Ishikawa (cell line): ENCODE measurements at regions not wholly inside any gene's neighbourhood (a gene's known extent, or its start where the extent isn't known, plus 50 kb on each side); places are given as distances from the start of the nearest gene placed in this dataset.

Source experiments
- CEBPB ChIP-seq: IDR thresholded peaks from 2 replicates; pipeline ENCODE4 v1.6.1; 2012
- CREB1 ChIP-seq: IDR thresholded peaks from 2 replicates; pipeline ENCODE4 v1.6.1; 2012; ENCODE audit warnings: low read depth
- EGR1 ChIP-seq: IDR thresholded peaks from 2 replicates; pipeline ENCODE4 v1.6.1; 2012
- EP300 ChIP-seq: IDR thresholded peaks from 2 replicates; pipeline ENCODE4 v1.6.1; 2012; ENCODE audit warnings: borderline replicate concordance
- FOXM1 ChIP-seq: IDR thresholded peaks from 2 replicates; pipeline ENCODE4 v1.6.1; 2012; ENCODE audit warnings: low read depth, borderline replicate concordance
- NFIC ChIP-seq: IDR thresholded peaks from 2 replicates; pipeline ENCODE4 v1.6.1; 2012
- RAD21 ChIP-seq: IDR thresholded peaks from 2 replicates; pipeline ENCODE4 v1.6.1; 2012; ENCODE audit warnings: low read depth
- TAF1 ChIP-seq: IDR thresholded peaks from 2 replicates; pipeline ENCODE4 v1.6.1; 2012; ENCODE audit warnings: low read depth, mild to moderate bottlenecking
- TCF12 ChIP-seq: IDR thresholded peaks from 2 replicates; pipeline ENCODE4 v1.6.1; 2012; ENCODE audit warnings: low read depth
- TEAD4 ChIP-seq: IDR thresholded peaks from 2 replicates; pipeline ENCODE4 v1.6.1; 2012
- YY1 ChIP-seq: IDR thresholded peaks from 2 replicates; pipeline ENCODE4 v1.6.1; 2012; ENCODE audit warnings: low read depth
- ZBTB7A ChIP-seq: IDR thresholded peaks from 2 replicates; pipeline ENCODE4 v1.6.1; 2012; ENCODE audit warnings: low read depth
- TF ChIP-seq, protein P1 (sequence below): IDR thresholded peaks from 2 replicates; pipeline ENCODE4 v1.6.1; 2012
- TF ChIP-seq, protein P2 (sequence below): IDR thresholded peaks from 2 replicates; pipeline ENCODE4 v1.6.1; 2012
- TF ChIP-seq, protein P3 (sequence below): IDR thresholded peaks from 2 replicates; pipeline ENCODE4 v1.6.1; 2012; ENCODE audit warnings: low read depth, mild to moderate bottlenecking

DNA sequence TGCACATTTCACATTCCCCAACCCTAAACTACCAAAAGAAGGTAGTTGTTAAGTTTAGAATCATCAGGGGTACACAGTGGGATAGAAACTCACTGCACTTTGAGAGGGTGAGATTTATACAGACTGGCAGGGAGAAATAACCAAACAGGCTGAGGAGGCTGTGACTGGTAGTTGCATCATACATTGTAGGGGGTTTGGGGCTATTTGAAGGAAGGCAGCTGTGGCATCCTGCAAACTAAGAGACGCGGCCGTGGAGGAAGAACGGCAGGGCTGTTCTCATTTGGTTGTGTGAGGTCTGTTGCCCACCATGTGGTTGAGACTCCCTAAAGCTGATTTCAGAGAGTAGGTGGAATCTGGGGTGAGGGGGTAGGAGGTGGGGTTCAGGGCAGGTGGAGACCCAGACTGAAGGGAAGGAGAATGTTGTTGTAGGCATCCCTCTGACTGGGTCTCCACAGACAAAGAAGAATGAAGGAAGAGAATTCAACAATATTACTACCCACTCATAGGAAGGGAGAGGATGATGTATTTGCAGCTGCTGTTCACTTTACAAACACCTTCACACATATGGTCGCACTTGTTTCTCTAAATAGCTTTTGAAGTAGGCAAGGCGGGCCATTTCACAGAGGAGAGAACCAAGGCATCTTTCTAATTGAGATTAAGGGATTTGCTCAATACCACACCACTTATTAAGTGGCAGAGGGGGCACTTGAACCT, 170.9 kb upstream of the SIX2 start:
- TF ChIP-seq YY1 = no peak
- no peak for TF ChIP-seq ZBTB7A

DNA sequence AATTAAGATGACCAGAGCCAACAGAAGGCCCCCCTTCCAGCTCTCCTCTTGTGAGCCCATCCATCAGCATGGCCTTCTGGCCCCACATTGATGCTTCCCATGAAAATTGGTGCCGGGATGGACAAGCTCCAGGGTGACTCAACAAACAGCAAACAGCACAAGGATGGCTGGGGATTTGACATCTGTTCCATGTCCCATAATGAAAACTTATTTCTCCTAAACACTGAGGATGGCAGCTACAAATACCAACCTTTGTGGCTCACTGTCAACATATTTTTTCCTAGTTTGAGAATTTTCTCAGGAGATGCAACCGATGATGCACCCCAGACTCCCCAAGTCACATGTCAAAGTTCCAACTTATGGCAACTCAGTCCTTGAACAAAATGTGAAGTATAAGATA, 169.6 kb upstream of the SIX2 start:
- TF ChIP-seq CEBPB (no peak), RAD21 (no peak), EGR1 (no peak), CREB1 (no peak), EP300 (no peak)

DNA sequence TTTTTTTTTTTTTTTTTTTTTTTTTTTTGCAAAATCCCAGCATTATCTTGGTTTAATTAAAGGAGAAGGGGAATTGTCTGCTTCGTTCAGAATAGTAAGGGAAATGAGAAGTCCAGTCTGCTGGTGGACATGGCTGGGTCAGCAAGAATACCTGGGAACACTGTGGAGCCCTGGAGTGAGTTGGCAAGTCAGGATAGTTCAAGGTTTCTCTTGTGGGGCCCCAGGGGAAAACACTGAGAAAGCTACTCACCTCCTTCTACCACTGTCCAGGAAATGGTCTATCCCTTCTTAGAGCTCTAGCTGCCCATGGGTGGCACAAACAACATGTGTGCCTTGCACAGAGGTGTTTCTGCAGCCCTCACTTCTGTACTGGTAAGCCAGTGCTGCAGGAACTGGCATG, 169.1 kb upstream of the SIX2 start:
- TF ChIP-seq YY1 (no peak), RAD21 (no peak), EGR1 (no peak), TAF1 (no peak), NFIC (no peak)
- TF ChIP-seq, protein P1, sequence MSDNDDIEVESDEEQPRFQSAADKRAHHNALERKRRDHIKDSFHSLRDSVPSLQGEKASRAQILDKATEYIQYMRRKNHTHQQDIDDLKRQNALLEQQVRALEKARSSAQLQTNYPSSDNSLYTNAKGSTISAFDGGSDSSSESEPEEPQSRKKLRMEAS = no peak

DNA sequence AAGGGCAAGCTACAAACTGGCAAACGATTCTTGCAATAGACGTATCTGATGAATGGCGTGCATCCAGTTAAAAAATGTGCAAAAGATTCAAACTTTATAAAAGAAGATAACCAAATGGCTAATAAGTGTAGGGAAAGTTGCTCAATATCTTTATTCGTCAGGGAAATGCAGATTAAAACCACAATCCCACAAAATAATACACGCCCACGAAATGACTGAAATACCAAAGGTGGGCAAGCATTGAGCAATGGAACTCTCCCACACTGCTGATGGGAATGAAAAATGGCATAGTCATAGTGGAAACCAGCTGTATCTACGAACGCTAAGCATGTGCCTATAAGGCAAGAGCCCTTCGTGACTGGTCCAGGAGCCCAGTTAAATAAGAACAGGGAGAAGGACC, 168.6 kb upstream of the SIX2 start:
- TF ChIP-seq FOXM1 (no peak), YY1 (no peak), TAF1 (no peak), CEBPB (0 out of 2 replicates have a peak, but pooled peaks have one; percentile 25)

DNA sequence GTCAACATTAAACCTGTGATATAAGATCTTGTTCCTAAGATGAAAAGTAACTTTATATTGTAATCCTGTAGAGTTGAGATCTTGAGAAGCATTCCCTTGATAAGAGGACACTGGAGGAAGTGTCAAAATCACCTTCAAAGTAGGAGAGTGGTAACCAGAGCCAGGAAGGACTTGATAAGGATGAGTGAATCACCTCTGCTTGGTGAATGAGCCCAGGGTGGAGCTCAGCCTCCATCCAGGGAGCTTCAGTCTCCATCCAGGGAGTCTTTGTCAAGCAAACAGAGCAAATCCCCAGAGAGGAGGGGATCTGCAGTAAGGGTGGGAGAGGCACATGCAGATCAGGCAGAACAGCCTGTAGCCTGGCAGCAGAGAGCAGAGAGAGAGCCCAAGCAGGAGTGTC, 167.1 kb upstream of the SIX2 start:
- TF ChIP-seq RAD21 (no peak), ZBTB7A (no peak), NFIC (no peak), TEAD4 (no peak), CEBPB (no peak), EP300 (no peak), TAF1 (no peak), FOXM1 (no peak), EGR1 (no peak), TCF12 (no peak), YY1 (no peak), CREB1 (no peak)
- TF ChIP-seq, protein P2, sequence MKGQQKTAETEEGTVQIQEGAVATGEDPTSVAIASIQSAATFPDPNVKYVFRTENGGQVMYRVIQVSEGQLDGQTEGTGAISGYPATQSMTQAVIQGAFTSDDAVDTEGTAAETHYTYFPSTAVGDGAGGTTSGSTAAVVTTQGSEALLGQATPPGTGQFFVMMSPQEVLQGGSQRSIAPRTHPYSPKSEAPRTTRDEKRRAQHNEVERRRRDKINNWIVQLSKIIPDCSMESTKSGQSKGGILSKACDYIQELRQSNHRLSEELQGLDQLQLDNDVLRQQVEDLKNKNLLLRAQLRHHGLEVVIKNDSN = no peak
- TF ChIP-seq, protein P1 = no peak
- TF ChIP-seq, protein P3, sequence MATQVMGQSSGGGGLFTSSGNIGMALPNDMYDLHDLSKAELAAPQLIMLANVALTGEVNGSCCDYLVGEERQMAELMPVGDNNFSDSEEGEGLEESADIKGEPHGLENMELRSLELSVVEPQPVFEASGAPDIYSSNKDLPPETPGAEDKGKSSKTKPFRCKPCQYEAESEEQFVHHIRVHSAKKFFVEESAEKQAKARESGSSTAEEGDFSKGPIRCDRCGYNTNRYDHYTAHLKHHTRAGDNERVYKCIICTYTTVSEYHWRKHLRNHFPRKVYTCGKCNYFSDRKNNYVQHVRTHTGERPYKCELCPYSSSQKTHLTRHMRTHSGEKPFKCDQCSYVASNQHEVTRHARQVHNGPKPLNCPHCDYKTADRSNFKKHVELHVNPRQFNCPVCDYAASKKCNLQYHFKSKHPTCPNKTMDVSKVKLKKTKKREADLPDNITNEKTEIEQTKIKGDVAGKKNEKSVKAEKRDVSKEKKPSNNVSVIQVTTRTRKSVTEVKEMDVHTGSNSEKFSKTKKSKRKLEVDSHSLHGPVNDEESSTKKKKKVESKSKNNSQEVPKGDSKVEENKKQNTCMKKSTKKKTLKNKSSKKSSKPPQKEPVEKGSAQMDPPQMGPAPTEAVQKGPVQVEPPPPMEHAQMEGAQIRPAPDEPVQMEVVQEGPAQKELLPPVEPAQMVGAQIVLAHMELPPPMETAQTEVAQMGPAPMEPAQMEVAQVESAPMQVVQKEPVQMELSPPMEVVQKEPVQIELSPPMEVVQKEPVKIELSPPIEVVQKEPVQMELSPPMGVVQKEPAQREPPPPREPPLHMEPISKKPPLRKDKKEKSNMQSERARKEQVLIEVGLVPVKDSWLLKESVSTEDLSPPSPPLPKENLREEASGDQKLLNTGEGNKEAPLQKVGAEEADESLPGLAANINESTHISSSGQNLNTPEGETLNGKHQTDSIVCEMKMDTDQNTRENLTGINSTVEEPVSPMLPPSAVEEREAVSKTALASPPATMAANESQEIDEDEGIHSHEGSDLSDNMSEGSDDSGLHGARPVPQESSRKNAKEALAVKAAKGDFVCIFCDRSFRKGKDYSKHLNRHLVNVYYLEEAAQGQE = no peak

DNA sequence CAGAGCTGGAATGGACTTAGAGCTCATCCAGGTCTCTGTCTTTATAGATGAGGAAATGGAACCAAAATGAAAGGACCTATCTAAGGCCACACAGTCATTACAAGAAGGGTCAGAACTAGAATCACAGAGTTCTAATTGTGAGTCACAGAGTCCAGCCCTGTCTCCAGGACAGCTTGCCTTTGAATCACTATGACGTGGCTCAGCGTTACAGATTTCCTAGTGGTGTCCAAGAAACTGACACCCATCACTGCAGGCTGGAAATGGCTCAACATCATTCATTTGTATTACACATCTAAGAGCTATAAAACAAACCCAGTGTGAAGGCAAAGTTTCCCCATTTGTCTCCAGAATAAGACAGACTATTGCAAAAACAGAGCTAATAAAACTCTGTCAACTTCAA, 164.3 kb upstream of the SIX2 start:
- TF ChIP-seq TAF1 (no peak), YY1 (no peak), CEBPB (no peak), FOXM1 (no peak), EP300 (no peak), ZBTB7A (no peak), RAD21 (no peak), TEAD4 (no peak), EGR1 (no peak), NFIC (no peak), CREB1 (no peak), TCF12 (no peak)
- TF ChIP-seq, protein P1 = no peak
- TF ChIP-seq, protein P3 = no peak
- TF ChIP-seq, protein P2 = no peak
